ENCODE measurements at regions not wholly inside any gene's neighbourhood (a gene's known extent, or its start where the extent isn't known, plus 50 kb on each side); places are given as distances from the start of the nearest gene placed in this dataset.

GRCh38 chr18:30510882-30511281 lies 531.7 kb downstream of the DSC3 start:
- CTCF ChIA-PET = no interaction called here
- TF ChIP-seq, protein P1, sequence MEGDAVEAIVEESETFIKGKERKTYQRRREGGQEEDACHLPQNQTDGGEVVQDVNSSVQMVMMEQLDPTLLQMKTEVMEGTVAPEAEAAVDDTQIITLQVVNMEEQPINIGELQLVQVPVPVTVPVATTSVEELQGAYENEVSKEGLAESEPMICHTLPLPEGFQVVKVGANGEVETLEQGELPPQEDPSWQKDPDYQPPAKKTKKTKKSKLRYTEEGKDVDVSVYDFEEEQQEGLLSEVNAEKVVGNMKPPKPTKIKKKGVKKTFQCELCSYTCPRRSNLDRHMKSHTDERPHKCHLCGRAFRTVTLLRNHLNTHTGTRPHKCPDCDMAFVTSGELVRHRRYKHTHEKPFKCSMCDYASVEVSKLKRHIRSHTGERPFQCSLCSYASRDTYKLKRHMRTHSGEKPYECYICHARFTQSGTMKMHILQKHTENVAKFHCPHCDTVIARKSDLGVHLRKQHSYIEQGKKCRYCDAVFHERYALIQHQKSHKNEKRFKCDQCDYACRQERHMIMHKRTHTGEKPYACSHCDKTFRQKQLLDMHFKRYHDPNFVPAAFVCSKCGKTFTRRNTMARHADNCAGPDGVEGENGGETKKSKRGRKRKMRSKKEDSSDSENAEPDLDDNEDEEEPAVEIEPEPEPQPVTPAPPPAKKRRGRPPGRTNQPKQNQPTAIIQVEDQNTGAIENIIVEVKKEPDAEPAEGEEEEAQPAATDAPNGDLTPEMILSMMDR (conservative IDR thresholded peaks at IDR 0.05; ENCODE audit: low read depth, low read length) = no peak
- Histone ChIP-seq H3K4me1 (ENCODE audit: insufficient read depth, low read length, poor library complexity, severe bottlenecking) (no peaks in the 10 kb centered on the region), H3K4me3 (ENCODE audit: low read depth, low read length, poor library complexity, severe bottlenecking) (no peak overlapping the region), H3K27me3 (replicated peaks; ENCODE audit: insufficient read depth, low read depth, low read length, poor library complexity) (no peaks in the 10 kb centered on the region), H3K9me3 (ENCODE audit: low read depth, low read length, poor library complexity, severe bottlenecking) (peaks cover 8% of the 10 kb centered on the region), H3K36me3 (ENCODE audit: insufficient read depth, low read length, poor library complexity, severe bottlenecking) (no peaks in the 10 kb centered on the region), H3K27ac (ENCODE audit: low read depth, low read length, poor library complexity, severe bottlenecking) (no peak overlapping the region)
- intact Hi-C loops (cut with micrococcal nuclease; ENCODE audit: unreplicated experiment) = no loop called here
- DNase-seq (ENCODE audit: low spot score) = no peak
- POLR2A ChIA-PET (ENCODE audit: low non-redundant PET) = no interaction called here
- no TSS peak for BruUV-seq (replicated peaks)

- TF ChIP-seq EZH2 (IDR thresholded peaks at IDR 0.05; ENCODE audit: borderline replicate concordance, low read depth, low read length, poor library complexity, severe bottlenecking) = no peak
- TF ChIP-seq, protein P1 (conservative IDR thresholded peaks at IDR 0.05; ENCODE audit: low read depth, low read length) = no peak
- Histone ChIP-seq H3K4me1 (ENCODE audit: insufficient read depth, low read length, poor library complexity, severe bottlenecking) (no peaks in the 10 kb centered on the region), H3K9me3 (ENCODE audit: low read depth, low read length, poor library complexity, severe bottlenecking) (no peaks in the 10 kb centered on the region), H3K4me3 (ENCODE audit: low read depth, low read length, poor library complexity, severe bottlenecking) (no peak overlapping the region), H3K27me3 (replicated peaks; ENCODE audit: insufficient read depth, low read depth, low read length, poor library complexity) (no peaks in the 10 kb centered on the region), H3K27ac (ENCODE audit: low read depth, low read length, poor library complexity, severe bottlenecking) (no peak overlapping the region), H3K36me3 (ENCODE audit: insufficient read depth, low read length, poor library complexity, severe bottlenecking) (no peaks in the 10 kb centered on the region)
- intact Hi-C loops (cut with micrococcal nuclease; ENCODE audit: unreplicated experiment) = no loop called here
- CTCF ChIA-PET = no interaction called here
- no peak for DNase-seq (ENCODE audit: low spot score)
- POLR2A ChIA-PET (ENCODE audit: low non-redundant PET) = no interaction called here
- no TSS peak for BruUV-seq (replicated peaks)
Measured at GRCh38 chr18:30501594-30501993, 540.9 kb downstream of the DSC3 start.

DNA sequence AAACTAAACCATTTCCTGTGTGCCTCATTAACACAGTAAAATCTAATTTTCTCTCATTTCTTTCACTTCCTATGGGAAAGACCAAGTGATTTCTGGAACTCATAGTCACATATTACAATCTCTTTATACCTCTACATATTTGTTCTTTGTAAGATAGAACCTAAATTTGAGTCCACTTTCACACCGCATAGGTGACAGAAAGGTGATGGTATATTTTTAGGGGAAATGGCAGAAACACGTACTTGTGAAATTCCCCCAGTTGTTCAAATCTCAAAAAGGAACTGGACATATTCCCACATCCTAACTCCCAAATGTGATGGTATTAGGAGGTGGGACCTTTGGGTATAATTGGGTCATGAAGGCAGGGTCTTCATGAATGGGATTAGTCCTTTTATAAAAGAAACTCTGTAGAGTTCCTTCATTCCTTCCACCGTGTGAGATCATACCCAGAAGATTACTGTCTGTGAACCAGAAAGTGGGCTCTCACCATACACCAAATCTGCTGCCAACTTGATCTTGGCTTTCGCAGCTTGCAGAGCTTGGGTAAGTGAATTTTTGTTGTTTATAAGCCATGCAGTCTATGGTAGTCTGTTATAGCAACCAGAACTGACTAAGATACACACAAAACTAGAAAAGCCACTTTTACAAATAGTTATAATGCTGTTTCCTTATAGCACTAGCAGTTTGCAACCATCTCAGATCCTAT lies 542.1 kb downstream of the DSC3 start:
- Histone ChIP-seq H3K4me3 (ENCODE audit: low read depth, low read length, poor library complexity, severe bottlenecking) (no peak overlapping the region), H3K4me1 (ENCODE audit: insufficient read depth, low read length, poor library complexity, severe bottlenecking) (no peaks in the 10 kb centered on the region), H3K9me3 (ENCODE audit: low read depth, low read length, poor library complexity, severe bottlenecking) (no peaks in the 10 kb centered on the region), H3K27ac (ENCODE audit: low read depth, low read length, poor library complexity, severe bottlenecking) (no peak overlapping the region), H3K27me3 (replicated peaks; ENCODE audit: insufficient read depth, low read depth, low read length, poor library complexity) (no peaks in the 10 kb centered on the region), H3K36me3 (ENCODE audit: insufficient read depth, low read length, poor library complexity, severe bottlenecking) (no peaks in the 10 kb centered on the region)
- ChIA-PET POLR2A (ENCODE audit: low non-redundant PET) (no interaction called here), CTCF (no interaction called here)
- DNase-seq (ENCODE audit: low spot score) = no peak
- intact Hi-C loops (cut with micrococcal nuclease; ENCODE audit: unreplicated experiment) = no loop called here
- no TSS peak for BruUV-seq (replicated peaks)
- TF ChIP-seq, protein P1 (conservative IDR thresholded peaks at IDR 0.05; ENCODE audit: low read depth, low read length) = no peak
- TF ChIP-seq EZH2 (IDR thresholded peaks at IDR 0.05; ENCODE audit: borderline replicate concordance, low read depth, low read length, poor library complexity, severe bottlenecking) = no peak

Measured in A673 (cell line).